ENCODE measurements at regions not wholly inside any gene's neighbourhood (a gene's known extent, or its start where the extent isn't known, plus 50 kb on each side); places are given as distances from the start of the nearest gene placed in this dataset.
"Not testable (repeated sequence)": the region's sequence is repeated elsewhere in the genome, so short reads cannot be mapped to it uniquely, and the experiment has no call there.

- DNase-seq: no peak
These were observed 54.9 kb downstream of the DIO3 start for GRCh38 chr14:101616202-101616601.

- no peak for DNase-seq
These were observed 58.2 kb downstream of the DIO3 start for GRCh38 chr14:101619484-101619883.

DNA sequence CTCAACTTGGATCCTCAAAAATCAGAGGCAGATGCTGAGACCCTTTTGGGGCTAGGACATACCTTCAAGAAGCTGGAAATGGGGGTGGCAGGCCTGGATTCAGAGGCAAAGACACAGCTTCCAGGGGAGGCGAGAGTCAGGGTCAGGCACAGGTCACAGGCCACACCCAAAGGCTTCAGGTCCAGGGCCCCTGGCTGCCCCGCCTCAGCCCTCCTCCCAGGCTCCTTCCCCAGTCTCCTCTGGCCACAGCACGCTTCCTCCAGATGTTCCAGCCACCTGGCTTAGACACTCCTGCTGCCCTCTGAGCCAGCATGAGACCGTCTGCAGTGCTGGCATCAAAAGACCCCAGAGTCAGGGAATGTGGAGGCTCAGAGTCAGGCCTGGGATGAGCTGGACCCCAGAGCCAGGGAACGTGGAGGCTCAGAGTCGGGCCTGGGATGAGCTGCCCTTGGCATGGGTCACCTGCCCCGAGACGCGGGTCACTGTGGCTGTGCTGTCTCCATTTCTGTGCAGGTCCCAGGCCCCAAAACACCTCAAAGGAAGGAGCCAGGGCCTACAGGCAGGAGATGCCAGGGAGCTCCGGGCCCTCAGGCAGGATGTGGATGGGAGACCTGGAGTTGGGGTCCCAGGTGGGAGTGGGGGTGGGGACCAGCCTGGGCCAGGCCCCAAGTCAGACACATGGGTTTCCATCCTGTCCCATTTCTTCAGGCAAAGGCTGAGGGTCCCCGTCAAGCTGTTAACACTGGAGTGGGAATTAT lies 58.9 kb downstream of the DIO3 start:
- DNase-seq: no peak

DNA sequence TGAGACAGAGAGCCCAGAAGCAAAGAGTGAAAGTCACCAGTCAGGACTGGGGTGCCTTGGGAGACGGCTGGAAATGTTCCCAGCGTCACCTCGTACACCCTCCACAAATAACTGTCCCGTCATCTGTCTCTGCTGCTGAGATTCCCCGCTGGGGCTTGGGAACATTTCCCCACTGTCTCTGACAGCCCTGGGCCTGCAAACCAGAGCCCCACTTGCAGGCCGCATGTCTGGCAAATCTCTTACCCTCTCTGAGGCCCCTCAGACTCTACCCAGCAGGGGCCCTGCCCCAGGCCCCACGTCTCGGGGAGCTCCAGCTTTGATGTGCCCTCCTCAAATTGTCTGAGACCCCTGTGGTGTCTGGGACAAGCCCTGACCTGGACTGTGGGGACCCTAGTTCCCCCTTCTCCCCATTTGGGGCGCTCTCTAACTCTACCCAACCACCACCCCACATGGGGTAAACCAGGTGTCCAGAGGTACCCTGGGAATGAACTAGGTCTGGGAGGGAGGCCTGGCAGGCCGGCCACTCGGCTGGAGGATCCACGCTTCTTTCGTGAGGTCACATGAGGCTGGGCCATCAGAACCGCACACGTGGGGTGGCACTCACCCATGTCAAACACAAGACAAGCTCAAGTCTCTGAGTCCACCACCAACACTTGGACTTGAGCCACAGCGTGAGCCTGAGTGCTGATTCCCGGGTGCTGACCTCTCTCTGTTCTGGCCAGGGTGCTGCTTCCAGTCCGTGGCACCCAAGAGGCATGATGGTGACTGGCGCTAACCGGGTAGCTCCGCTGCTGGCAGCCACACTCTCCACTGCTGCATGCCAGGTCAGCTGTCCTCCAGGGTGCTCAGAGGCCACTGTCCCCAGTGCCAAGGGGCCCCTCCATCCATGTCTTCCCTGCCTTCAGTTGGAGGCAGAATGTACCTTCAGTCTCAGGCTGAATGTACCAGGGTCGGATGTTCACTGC lies 59.8 kb downstream of the DIO3 start:
- no peak for DNase-seq

GRCh38 chr14:101622251-101623076 lies 61.2 kb downstream of the DIO3 start:
- no peak for DNase-seq

DNA sequence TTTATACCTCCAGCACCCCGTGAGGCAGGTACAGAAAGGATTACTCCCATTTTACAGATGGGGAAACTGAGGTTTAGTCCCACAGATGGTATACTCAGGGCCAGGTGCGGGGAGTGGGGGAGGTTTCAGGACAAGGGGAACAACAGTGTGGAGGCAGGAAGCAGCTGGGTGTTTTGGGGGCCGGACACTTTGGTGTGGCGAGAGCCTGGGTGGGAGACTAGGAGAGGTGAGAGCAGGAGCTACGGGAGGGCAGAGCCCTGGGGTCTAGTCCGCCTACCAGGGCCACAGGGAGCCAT lies 61.7 kb downstream of the DIO3 start:
- DNase-seq: no peak

GRCh38 chr14:101623685-101624444 lies 62.6 kb downstream of the DIO3 start:
- DNase-seq: no peak

GRCh38 chr14:101624536-101624935 lies 63.2 kb downstream of the DIO3 start:
- DNase-seq: no peak

DNA sequence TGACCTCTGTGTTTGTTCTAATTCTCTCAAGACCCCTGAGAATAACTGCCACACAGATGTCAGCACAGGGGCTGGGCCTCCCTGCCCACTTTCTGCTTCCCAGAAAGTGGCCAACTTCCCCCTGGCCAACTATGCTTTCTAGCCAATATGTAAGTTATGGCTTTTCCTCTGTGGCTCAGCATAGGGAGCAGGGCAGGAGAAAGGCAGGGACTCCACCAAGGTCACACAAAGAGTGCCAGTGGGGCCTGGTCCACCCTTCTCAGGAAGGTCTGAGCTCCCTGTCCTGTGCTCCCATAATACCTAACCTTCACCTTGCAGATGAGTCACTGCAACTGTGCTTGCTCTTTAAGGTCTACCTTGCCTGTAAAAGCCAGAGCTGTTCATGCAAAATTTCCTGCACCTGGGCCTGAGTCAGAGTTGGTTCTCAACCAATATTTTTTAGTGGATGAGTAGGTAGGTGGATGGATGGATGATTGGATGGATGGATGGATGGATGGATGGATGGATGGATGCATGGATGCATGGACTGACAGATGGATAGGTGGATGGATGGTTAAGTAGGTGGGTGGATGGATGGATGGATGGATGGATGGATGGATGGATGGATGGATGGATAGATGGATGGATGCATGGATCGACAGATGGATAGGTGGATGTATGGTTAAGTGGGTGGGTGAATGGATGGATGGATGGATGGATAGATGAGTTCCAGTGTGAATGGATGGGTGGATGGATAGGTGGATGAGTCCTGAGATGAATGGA lies 64.2 kb downstream of the DIO3 start:
- no peak for DNase-seq

GRCh38 chr14:101626331-101626730 lies 65.0 kb downstream of the DIO3 start:
- no peak for DNase-seq

GRCh38 chr14:101627915-101628262 lies 66.6 kb downstream of the DIO3 start:
- DNase-seq: no peak

GRCh38 chr14:101628471-101628966 lies 67.2 kb downstream of the DIO3 start:
- peak; percentile 52 to 88 (median 81) for DNase-seq

DNA sequence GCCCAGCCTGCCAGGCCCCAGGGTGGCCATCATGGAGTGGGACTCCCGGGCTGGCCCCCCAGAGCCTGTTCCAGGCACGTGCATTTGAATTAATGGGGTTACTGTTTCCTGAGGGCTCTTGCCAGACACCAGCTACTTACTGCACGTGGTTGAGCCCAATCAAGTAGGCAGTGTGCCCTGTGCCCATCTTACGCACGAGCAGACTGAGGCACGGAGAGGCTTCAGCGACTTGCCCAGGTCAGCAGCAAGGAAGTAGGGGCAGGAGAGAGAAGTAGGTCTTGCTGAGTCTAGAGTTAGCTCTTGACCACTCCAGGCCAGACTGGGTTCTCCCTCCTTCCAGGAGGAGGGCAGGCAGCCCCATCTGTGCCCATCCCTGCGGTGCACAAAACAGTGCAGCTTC lies 67.7 kb downstream of the DIO3 start:
- DNase-seq: no peak

GRCh38 chr14:101630056-101630965 lies 69.0 kb downstream of the DIO3 start:
- no peak for DNase-seq

DNA sequence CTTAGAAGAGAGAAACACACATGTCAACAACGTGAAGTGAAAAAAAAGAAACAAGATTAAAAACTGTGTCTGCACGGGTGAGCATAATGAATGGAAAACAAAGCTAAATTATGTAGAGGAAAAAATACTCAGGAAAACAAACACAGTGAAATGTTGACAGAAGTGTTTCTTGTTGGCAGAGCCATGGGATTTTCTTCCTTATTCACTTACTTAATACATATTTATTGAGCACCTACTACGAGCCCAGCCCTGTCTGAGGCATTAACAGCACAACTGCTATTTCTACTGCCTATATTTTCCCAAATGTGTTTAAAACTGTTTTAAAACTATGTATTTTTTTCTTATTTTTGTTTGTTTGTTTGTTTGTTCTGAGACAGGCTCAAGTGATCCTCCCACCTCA lies 69.9 kb downstream of the DIO3 start:
- DNase-seq: no peak

- DNase-seq: not testable (repeated sequence)
These were observed 70.7 kb downstream of the DIO3 start for GRCh38 chr14:101631970-101632369.

DNA sequence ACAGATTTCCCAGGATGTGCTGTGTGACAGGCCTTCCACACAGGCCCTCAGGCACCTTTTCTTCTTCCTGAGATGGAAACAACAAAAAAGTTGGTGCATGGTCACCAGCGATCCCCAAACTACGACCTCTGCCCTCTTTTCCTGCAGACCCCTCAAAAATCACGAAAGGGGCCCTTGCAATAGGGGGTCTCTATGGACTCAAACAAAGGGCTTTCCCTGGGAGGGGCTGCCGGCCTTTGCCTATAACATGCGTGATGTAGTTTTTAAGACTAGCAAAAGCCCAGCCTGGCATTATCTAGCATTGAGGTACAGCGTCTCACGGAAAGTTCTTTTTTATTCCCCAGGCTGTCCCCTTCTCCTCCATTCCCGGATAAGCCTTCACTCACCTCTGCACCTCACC lies 71.2 kb downstream of the DIO3 start:
- DNase-seq: no peak

- no peak for DNase-seq
These were observed 72.0 kb downstream of the DIO3 start for GRCh38 chr14:101633276-101633675.

- no peak for DNase-seq
These were observed 73.0 kb downstream of the DIO3 start for GRCh38 chr14:101634202-101634849.

Measured in muscle of back (tissue), 3 donors.